Activated T-cell treated with anti-CD3 and anti-CD28 coated beads, Interleukin-2, amount 50 U/mL, for 72 hours (primary cell): ENCODE measurements at regions not wholly inside any gene's neighbourhood (a gene's known extent, or its start where the extent isn't known, plus 50 kb on each side); places are given as distances from the start of the nearest gene placed in this dataset.
"Not testable (repeated sequence)": the region's sequence is repeated elsewhere in the genome, so short reads cannot be mapped to it uniquely, and the experiment has no call there.

Source experiments
- ATAC-seq, 2 donors: fragments of 150-1000 bp; cut with Tn5 transposase; replicated peaks in 1 of 2; 2 replicates each; pipeline ENCODE4 v1.10.0; 2021; ENCODE audit warnings: moderate library complexity in 2 of 2, mild to moderate bottlenecking in 1 of 2
- DNase-seq, 2 donors: peaks; one replicate each; pipeline ENCODE4 v3.0.0; 2021 to 2022; ENCODE audit warnings: mixed read lengths in 1 of 2
- H3K27ac Mint-ChIP-seq: one replicate; pipeline ENCODE4 v1.8.0; 2022; ENCODE audit warnings: mild to moderate bottlenecking, moderate library complexity, mixed read lengths
- H3K27me3 Mint-ChIP-seq: one replicate; pipeline ENCODE4 v1.8.0; 2022; ENCODE audit warnings: low read depth, mixed read lengths
- H3K36me3 Mint-ChIP-seq, 2 donors: one replicate each; pipeline ENCODE4 v1.8.0; 2022; ENCODE audit warnings: mixed read lengths in 2 of 2, mild to moderate bottlenecking in 1 of 2; ENCODE audit not compliant: insufficient read depth in 2 of 2
- H3K4me1 Mint-ChIP-seq: one replicate; pipeline ENCODE4 v1.8.0; 2022; ENCODE audit warnings: low read depth, mixed read lengths
- H3K4me3 Mint-ChIP-seq, 2 donors: one replicate each; pipeline ENCODE4 v1.8.0; 2022; ENCODE audit warnings: mild to moderate bottlenecking in 2 of 2, mixed read lengths in 2 of 2, moderate library complexity in 2 of 2
- H3K9me3 Mint-ChIP-seq, 2 donors: one replicate each; pipeline ENCODE4 v1.8.0; 2022; ENCODE audit warnings: mixed read lengths in 2 of 2

- Mint-ChIP-seq H3K4me3 (no peak overlapping the region), H3K9me3 (no peaks in the 10 kb centered on the region), H3K36me3 (no peaks in the 10 kb centered on the region), H3K27ac (no peak overlapping the region), H3K27me3 (no peaks in the 10 kb centered on the region), H3K4me1 (no peaks in the 10 kb centered on the region)
- DNase-seq (no peak), ATAC-seq (no peak)
Observed at GRCh38 chrX:10676235-10676957, 56.0 kb upstream of the MID1 start.

GRCh38 chrX:10677490-10677889 lies 57.1 kb upstream of the MID1 start:
- Mint-ChIP-seq H3K27ac (no peak overlapping the region), H3K36me3 (no peaks in the 10 kb centered on the region), H3K4me1 (no peaks in the 10 kb centered on the region), H3K27me3 (no peaks in the 10 kb centered on the region), H3K9me3 (no peaks in the 10 kb centered on the region), H3K4me3 (no peak overlapping the region)
- ATAC-seq (no peak), DNase-seq (no peak)

GRCh38 chrX:10679387-10679786 lies 59.0 kb upstream of the MID1 start:
- Mint-ChIP-seq H3K9me3 (no peaks in the 10 kb centered on the region), H3K27ac (no peak overlapping the region), H3K36me3 (peaks cover 0 to 2% of the 10 kb centered on the region in 2 donors), H3K4me3 (no peak overlapping the region), H3K4me1 (no peaks in the 10 kb centered on the region), H3K27me3 (no peaks in the 10 kb centered on the region)
- no peak for DNase-seq
- ATAC-seq, result no peak

- Mint-ChIP-seq H3K9me3 (no peaks in the 10 kb centered on the region), H3K4me3 (no peak overlapping the region), H3K27me3 (no peaks in the 10 kb centered on the region), H3K36me3 (peaks cover 0 to 2% of the 10 kb centered on the region in 2 donors), H3K27ac (no peak overlapping the region), H3K4me1 (no peaks in the 10 kb centered on the region)
- DNase-seq, result no peak
- no peak for ATAC-seq
Observed at GRCh38 chrX:10681167-10681566, 60.8 kb upstream of the MID1 start.

- not testable (repeated sequence) for H3K27ac Mint-ChIP-seq, ATAC-seq, H3K27me3 Mint-ChIP-seq, H3K4me3 Mint-ChIP-seq, H3K4me1 Mint-ChIP-seq, H3K36me3 Mint-ChIP-seq, DNase-seq, H3K9me3 Mint-ChIP-seq
Observed at GRCh38 chrX:10683631-10684030, 63.2 kb upstream of the MID1 start.

GRCh38 chrX:10685923-10686595 lies 65.7 kb upstream of the MID1 start:
- ATAC-seq (no peak), DNase-seq (no peak)
- Mint-ChIP-seq H3K27ac (no peak overlapping the region), H3K27me3 (no peaks in the 10 kb centered on the region), H3K4me1 (no peaks in the 10 kb centered on the region), H3K9me3 (peaks cover 0 to 1% of the 10 kb centered on the region in 2 donors), H3K36me3 (peaks cover 0 to 2% of the 10 kb centered on the region in 2 donors), H3K4me3 (no peak overlapping the region)

GRCh38 chrX:10691751-10692150 lies 71.4 kb upstream of the MID1 start:
- not testable (repeated sequence) for H3K27ac Mint-ChIP-seq, ATAC-seq, H3K9me3 Mint-ChIP-seq

GRCh38 chrX:10697616-10698317 lies 77.4 kb upstream of the MID1 start:
- Mint-ChIP-seq H3K27ac (no peak overlapping the region), H3K4me3 (no peak overlapping the region), H3K4me1 (no peaks in the 10 kb centered on the region), H3K9me3 (peaks cover 0 to 2% of the 10 kb centered on the region in 2 donors), H3K36me3 (peaks cover 0 to 2% of the 10 kb centered on the region in 2 donors), H3K27me3 (peaks cover 12% of the 10 kb centered on the region)
- DNase-seq (no peak), ATAC-seq (no peak)

More at GRCh38 chrX:10691751-10692150, 71.4 kb upstream of the MID1 start:
- not testable (repeated sequence) for DNase-seq, H3K36me3 Mint-ChIP-seq, H3K4me3 Mint-ChIP-seq, H3K27me3 Mint-ChIP-seq, H3K4me1 Mint-ChIP-seq

GRCh38 chrX:10698318-10698640 lies 77.9 kb upstream of the MID1 start:
- Mint-ChIP-seq H3K4me1 (no peaks in the 10 kb centered on the region), H3K36me3 (no peaks in the 10 kb centered on the region), H3K27ac (no peak overlapping the region), H3K27me3 (peaks cover 12% of the 10 kb centered on the region), H3K4me3 (no peak overlapping the region), H3K9me3 (no peaks in the 10 kb centered on the region)
- ATAC-seq (no peak), DNase-seq (no peak)

GRCh38 chrX:10702031-10702430 lies 81.6 kb upstream of the MID1 start:
- Mint-ChIP-seq H3K27ac (no peak overlapping the region), H3K4me1 (no peaks in the 10 kb centered on the region), H3K9me3 (no peaks in the 10 kb centered on the region), H3K27me3 (peaks cover 12% of the 10 kb centered on the region), H3K36me3 (no peaks in the 10 kb centered on the region), H3K4me3 (no peak overlapping the region)
- ATAC-seq (no peak), DNase-seq (no peak)

- not testable (repeated sequence) for H3K4me1 Mint-ChIP-seq, H3K9me3 Mint-ChIP-seq, DNase-seq, ATAC-seq, H3K27me3 Mint-ChIP-seq, H3K4me3 Mint-ChIP-seq, H3K36me3 Mint-ChIP-seq, H3K27ac Mint-ChIP-seq
Observed at GRCh38 chrX:10706342-10706741, 86.0 kb upstream of the MID1 start.

GRCh38 chrX:10707773-10708172 lies 87.4 kb upstream of the MID1 start:
- Mint-ChIP-seq H3K4me3 (no peak overlapping the region), H3K27ac (no peak overlapping the region), H3K27me3 (no peaks in the 10 kb centered on the region), H3K9me3 (no peaks in the 10 kb centered on the region), H3K36me3 (no peaks in the 10 kb centered on the region), H3K4me1 (no peaks in the 10 kb centered on the region)
- DNase-seq (no peak), ATAC-seq (no peak)

- no peaks in the 10 kb centered on the region for H3K9me3 Mint-ChIP-seq
- H3K4me3 Mint-ChIP-seq, result no peak overlapping the region
- no peak overlapping the region for H3K27ac Mint-ChIP-seq
- H3K4me1 Mint-ChIP-seq, result no peaks in the 10 kb centered on the region
- DNase-seq, result no peak
- H3K36me3 Mint-ChIP-seq, result no peaks in the 10 kb centered on the region
- H3K27me3 Mint-ChIP-seq, result no peaks in the 10 kb centered on the region
- ATAC-seq, result no peak
Observed at GRCh38 chrX:10709276-10709675, 88.9 kb upstream of the MID1 start.
